Stimulated activated effector memory CD8-positive, alpha-beta T cell treated with anti-CD3 and anti-CD28 coated beads, Interleukin-12 subunit alpha, Interleukin-12 subunit beta, amount 100 ng/mL, for 72 hours (primary cell): ENCODE measurements at regions not wholly inside any gene's neighbourhood (a gene's known extent, or its start where the extent isn't known, plus 50 kb on each side); places are given as distances from the start of the nearest gene placed in this dataset.

ENCODE experiments used
- ATAC-seq: fragments of 150-1000 bp; cut with Tn5 transposase; 2 replicates; pipeline ENCODE4 v1.10.0; 2021
- DNase-seq, 2 donors: peaks; one replicate each; pipeline ENCODE4 v3.0.0; 2021 to 2022; ENCODE audit warnings: low spot score in 2 of 2
- H3K27ac Mint-ChIP-seq: one replicate; pipeline ENCODE4 v1.8.0; 2022; ENCODE audit warnings: mild to moderate bottlenecking, mixed read lengths
- H3K36me3 Mint-ChIP-seq: one replicate; pipeline ENCODE4 v1.8.0; 2022; ENCODE audit warnings: mild to moderate bottlenecking, mixed read lengths
- H3K4me1 Mint-ChIP-seq: one replicate; pipeline ENCODE4 v1.8.0; 2022; ENCODE audit warnings: mixed read lengths
- H3K4me3 Mint-ChIP-seq: one replicate; pipeline ENCODE4 v1.8.0; 2022; ENCODE audit warnings: mild to moderate bottlenecking, mixed read lengths
- H3K9me3 Mint-ChIP-seq: one replicate; pipeline ENCODE4 v1.8.0; 2022; ENCODE audit warnings: mixed read lengths

DNA sequence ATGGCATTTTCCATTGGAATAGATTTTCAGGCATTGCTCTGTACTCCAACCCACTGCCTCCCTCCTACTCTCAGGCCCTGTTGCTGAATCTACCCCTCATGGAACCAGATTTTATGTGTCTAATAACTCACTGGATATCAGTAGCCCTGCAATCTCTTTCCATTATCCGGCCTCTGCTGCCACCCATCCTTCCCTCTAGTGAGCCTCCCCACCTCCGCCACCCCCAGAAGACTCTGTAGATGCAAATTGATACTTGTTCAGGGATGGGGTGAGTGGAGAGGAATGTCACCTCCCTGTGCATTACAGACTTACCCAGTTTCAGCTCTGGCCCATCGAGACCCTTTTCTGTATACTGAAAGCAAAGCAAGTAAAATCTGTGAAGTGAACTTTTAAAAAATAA lies 52.3 kb upstream of the PHYHIPL start:
- H3K27ac Mint-ChIP-seq: no peak overlapping the region
- no peak for ATAC-seq
- DNase-seq: no peak
- no peaks in the 10 kb centered on the region for H3K4me1 Mint-ChIP-seq
- no peak overlapping the region for H3K4me3 Mint-ChIP-seq
- no peaks in the 10 kb centered on the region for H3K36me3 Mint-ChIP-seq
- H3K9me3 Mint-ChIP-seq: peaks cover 17% of the 10 kb centered on the region

DNA sequence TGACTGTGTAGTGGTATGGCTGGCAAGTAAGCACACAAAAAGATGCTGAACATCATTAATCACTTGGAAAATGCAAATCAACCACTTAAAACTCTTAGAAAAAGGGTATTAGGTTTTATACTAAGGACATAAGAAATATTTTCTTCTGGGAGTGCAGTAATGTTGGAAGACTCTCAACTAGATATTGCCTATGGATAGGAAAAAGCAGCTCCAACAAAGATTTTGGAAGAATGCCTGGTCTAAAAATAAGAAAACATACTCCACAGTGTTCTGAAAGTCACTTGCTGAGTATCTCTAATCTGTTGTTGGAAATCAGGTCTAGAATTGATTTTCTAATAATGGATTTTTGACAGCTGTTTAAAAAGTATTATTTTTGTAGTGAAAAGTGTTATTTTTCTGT lies 50.8 kb upstream of the PHYHIPL start:
- Mint-ChIP-seq H3K4me3 (no peak overlapping the region), H3K27ac (no peak overlapping the region), H3K9me3 (peaks cover 14% of the 10 kb centered on the region), H3K4me1 (no peaks in the 10 kb centered on the region), H3K36me3 (no peaks in the 10 kb centered on the region)
- ATAC-seq: no peak
- DNase-seq: no peak

DNA sequence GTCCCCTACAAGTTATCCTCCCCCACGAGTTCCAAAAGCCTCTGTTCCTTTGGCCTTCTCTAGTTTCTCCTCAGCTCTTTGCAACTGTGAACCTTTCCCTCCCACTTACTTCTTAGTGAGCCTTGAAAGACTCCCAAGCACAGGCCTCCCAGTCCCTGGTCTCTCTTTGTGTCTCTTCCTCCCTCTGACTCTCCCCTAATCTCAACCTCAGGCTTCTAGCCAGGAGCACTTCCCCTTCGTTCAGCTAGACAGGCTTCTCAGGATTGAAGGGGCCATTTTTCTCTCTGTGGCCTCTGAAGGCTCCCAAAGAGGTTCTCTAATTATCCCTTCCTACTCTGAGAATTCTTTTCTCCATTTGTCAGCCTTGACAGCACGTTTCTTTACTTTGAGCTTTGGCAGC lies 50.2 kb upstream of the PHYHIPL start:
- ATAC-seq: no peak
- no peak for DNase-seq
- no peak overlapping the region for H3K27ac Mint-ChIP-seq
- H3K36me3 Mint-ChIP-seq: no peaks in the 10 kb centered on the region
- no peaks in the 10 kb centered on the region for H3K4me1 Mint-ChIP-seq
- H3K4me3 Mint-ChIP-seq: no peak overlapping the region
- H3K9me3 Mint-ChIP-seq: peaks cover 14% of the 10 kb centered on the region
